HG03520 (cell line): ENCODE measurements at regions not wholly inside any gene's neighbourhood (a gene's known extent, or its start where the extent isn't known, plus 50 kb on each side); places are given as distances from the start of the nearest gene placed in this dataset.
"Not testable (repeated sequence)": the region's sequence is repeated elsewhere in the genome, so short reads cannot be mapped to it uniquely, and the experiment has no call there.

Source experiments
- ATAC-seq: cut with Tn5 transposase; IDR thresholded peaks from one replicate; pipeline ENCODE4 v1.9.1; 2021; ENCODE audit warnings: mild to moderate bottlenecking, moderate library complexity; ENCODE audit not compliant: unreplicated experiment

GRCh38 chr4:27620886-27621285, 760.2 kb downstream of the STIM2 start:
- ATAC-seq = no peak

GRCh38 chr4:27624749-27625148, 764.1 kb downstream of the STIM2 start:
- no peak for ATAC-seq

- no peak for ATAC-seq
Observed at GRCh38 chr4:27628609-27629008, 768.0 kb downstream of the STIM2 start.

- ATAC-seq = no peak
Observed at GRCh38 chr4:27629532-27630225, 769.0 kb downstream of the STIM2 start.

GRCh38 chr4:27635936-27636913, 775.6 kb downstream of the STIM2 start:
- peak; percentile 90 for ATAC-seq

GRCh38 chr4:27638163-27638915, 777.7 kb downstream of the STIM2 start:
- ATAC-seq = no peak

- ATAC-seq = no peak
Observed at GRCh38 chr4:27643101-27643500, 782.5 kb downstream of the STIM2 start.

- no peak for ATAC-seq
Observed at GRCh38 chr4:27648416-27648815, 787.8 kb downstream of the STIM2 start.

GRCh38 chr4:27662426-27662825, 801.8 kb downstream of the STIM2 start:
- ATAC-seq = no peak

GRCh38 chr4:27666943-27667342, 806.3 kb downstream of the STIM2 start:
- no peak for ATAC-seq

- ATAC-seq = no peak
Observed at GRCh38 chr4:27668001-27668400, 807.4 kb downstream of the STIM2 start.

GRCh38 chr4:27678027-27678426, 817.4 kb downstream of the STIM2 start:
- no peak for ATAC-seq

- ATAC-seq = peak; percentile 82
Observed at GRCh38 chr4:27684610-27685011, 824.0 kb downstream of the STIM2 start.

GRCh38 chr4:27685091-27685490, 824.5 kb downstream of the STIM2 start:
- no peak for ATAC-seq

GRCh38 chr4:27685947-27686346, 825.3 kb downstream of the STIM2 start:
- ATAC-seq = no peak

GRCh38 chr4:27692158-27692557, 831.5 kb downstream of the STIM2 start:
- ATAC-seq = peak; percentile 85

- no peak for ATAC-seq
Observed at GRCh38 chr4:27692868-27693634, 832.4 kb downstream of the STIM2 start.

GRCh38 chr4:27696257-27696656, 835.6 kb downstream of the STIM2 start:
- ATAC-seq = not testable (repeated sequence)

GRCh38 chr4:27701606-27702005, 841.0 kb downstream of the STIM2 start:
- ATAC-seq = no peak

- no peak for ATAC-seq
Observed at GRCh38 chr4:27702730-27703431, 842.2 kb downstream of the STIM2 start.
